Sigmoid colon (tissue), 4 donors: ENCODE measurements at regions not wholly inside any gene's neighbourhood (a gene's known extent, or its start where the extent isn't known, plus 50 kb on each side); places are given as distances from the start of the nearest gene placed in this dataset.

Experiments used
- CTCF ChIP-seq, 4 experiments: fragments of 450-650 bp in 3 of 4; fragments of 200-600 bp in 1 of 4; IDR thresholded peaks; one replicate each; pipeline ENCODE4 v1.5.1; 2016 to 2019; ENCODE audit warnings: antibody characterized with exemption in 4 of 4, mild to moderate bottlenecking in 3 of 4, moderate library complexity in 2 of 4
- EP300 ChIP-seq, 4 donors: sonication (generic); formaldehyde crosslinking; IDR thresholded peaks; one replicate each; pipeline ENCODE4 v1.6.1; 2017; ENCODE audit warnings: antibody characterized with exemption in 4 of 4
- POLR2A ChIP-seq, 2 donors: fragments of 450-650 bp; IDR thresholded peaks; one replicate each; pipeline ENCODE4 v1.6.1; 2016; ENCODE audit warnings: antibody characterized with exemption in 2 of 2, mild to moderate bottlenecking in 2 of 2, moderate library complexity in 2 of 2
- POLR2AphosphoS5 ChIP-seq, 4 donors: sonication (generic); formaldehyde crosslinking; IDR thresholded peaks; one replicate each; pipeline ENCODE4 v1.6.1; 2017; ENCODE audit warnings: antibody characterized with exemption in 4 of 4

- no peak for TF ChIP-seq EP300 (IDR thresholded peaks at IDR 0.05)
- TF ChIP-seq CTCF (IDR thresholded peaks at IDR 0.05): no peak
- TF ChIP-seq POLR2A (IDR thresholded peaks at IDR 0.05): no peak
- TF ChIP-seq POLR2AphosphoS5 (IDR thresholded peaks at IDR 0.05): no peak
Measured at GRCh38 chr2:191508738-191509137, 169.2 kb upstream of the NABP1 start.
